HG03066 (cell line): ENCODE measurements at regions not wholly inside any gene's neighbourhood (a gene's known extent, or its start where the extent isn't known, plus 50 kb on each side); places are given as distances from the start of the nearest gene placed in this dataset.

Source experiments
- ATAC-seq: cut with Tn5 transposase; IDR thresholded peaks from one replicate; pipeline ENCODE4 v1.9.1; 2021; ENCODE audit warnings: low read depth; ENCODE audit not compliant: unreplicated experiment

DNA sequence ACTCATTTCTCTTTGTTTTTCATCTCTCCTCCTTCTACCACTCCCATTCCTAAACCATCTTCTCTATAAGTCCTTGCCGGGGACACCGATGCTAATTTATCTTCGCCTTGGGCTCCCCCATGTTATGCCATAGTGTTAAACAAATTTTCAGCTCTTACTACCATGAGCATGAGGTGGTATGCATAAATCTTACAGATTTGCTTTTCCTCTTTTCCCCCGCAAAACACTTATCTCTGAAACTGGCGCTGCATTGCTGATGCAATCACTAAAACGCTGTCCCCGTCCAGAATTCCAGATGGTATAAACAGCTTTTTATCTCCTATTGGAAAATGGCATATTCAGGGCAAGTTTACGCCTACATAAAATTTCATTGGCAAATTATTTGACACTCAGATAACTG is 673.6 kb upstream of the CDH8 start:
- no peak for ATAC-seq

DNA sequence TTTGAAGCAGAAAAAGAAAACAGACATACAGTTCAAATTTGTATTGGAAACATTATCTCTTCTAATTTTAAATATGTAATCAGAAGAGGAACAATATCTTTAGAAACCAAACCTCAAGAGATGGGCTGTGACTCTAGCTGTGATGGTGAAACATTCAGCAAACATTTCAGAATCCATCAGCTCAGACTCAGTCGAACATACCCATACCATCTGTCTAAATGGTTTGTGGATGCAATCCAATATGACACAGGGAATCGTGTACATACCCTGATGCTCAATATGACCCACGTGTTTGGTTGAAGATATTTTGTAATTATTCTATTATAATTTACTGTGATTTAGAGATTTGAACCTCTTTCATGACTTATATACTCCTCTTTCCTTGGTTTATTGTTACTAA is 665.2 kb upstream of the CDH8 start:
- ATAC-seq = no peak

GRCh38 chr16:62700426-62701294 is 664.4 kb upstream of the CDH8 start:
- ATAC-seq = no peak

GRCh38 chr16:62692685-62693084 is 656.4 kb upstream of the CDH8 start:
- peak; percentile 83 for ATAC-seq

- no peak for ATAC-seq
These were observed 645.6 kb upstream of the CDH8 start for GRCh38 chr16:62681819-62682218.

- no peak for ATAC-seq
These were observed 642.6 kb upstream of the CDH8 start for GRCh38 chr16:62678796-62679195.

- ATAC-seq = no peak
These were observed 640.1 kb upstream of the CDH8 start for GRCh38 chr16:62676306-62676705.

- ATAC-seq = no peak
These were observed 629.0 kb upstream of the CDH8 start for GRCh38 chr16:62665269-62665668.

DNA sequence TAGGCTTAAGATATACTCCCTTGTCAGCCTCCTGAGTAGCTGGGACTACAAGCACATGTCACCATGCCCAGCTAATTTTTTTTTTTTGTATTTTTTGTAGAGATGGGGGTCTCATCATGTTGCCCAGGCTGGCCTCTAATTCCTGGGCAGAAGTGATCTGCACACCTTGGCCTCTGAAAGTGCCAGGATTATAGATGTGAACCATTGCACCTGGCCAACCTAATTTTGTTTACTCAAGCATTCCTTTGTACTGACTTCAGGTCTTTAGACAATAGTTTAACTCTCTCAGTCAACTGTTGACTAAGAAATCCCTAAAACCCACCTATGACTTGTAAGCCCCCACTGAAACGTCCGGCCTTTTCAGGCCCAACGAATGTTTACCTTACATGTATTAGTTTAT is 628.3 kb upstream of the CDH8 start:
- no peak for ATAC-seq

- no peak for ATAC-seq
These were observed 625.2 kb upstream of the CDH8 start for GRCh38 chr16:62661435-62661834.

DNA sequence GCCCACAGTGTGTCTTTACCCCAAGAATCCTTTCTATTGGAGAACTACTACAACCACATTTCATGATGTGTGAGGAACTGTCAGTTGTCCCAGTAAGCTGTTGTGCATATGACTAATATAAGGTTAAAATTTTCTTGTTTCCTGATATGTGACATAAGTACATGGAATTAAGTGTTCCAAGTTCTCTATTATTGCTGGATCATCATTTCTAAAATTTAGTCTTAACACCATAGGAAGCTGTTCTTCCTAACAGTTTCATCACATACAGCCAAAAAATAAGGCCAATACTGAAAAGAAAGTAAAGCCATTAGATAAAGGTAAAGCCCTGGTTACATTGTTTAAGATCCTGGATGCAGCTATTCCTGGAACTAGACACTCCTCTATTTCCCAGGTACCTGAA is 620.9 kb upstream of the CDH8 start:
- ATAC-seq = no peak

GRCh38 chr16:62652441-62653120 is 616.3 kb upstream of the CDH8 start:
- no peak for ATAC-seq

DNA sequence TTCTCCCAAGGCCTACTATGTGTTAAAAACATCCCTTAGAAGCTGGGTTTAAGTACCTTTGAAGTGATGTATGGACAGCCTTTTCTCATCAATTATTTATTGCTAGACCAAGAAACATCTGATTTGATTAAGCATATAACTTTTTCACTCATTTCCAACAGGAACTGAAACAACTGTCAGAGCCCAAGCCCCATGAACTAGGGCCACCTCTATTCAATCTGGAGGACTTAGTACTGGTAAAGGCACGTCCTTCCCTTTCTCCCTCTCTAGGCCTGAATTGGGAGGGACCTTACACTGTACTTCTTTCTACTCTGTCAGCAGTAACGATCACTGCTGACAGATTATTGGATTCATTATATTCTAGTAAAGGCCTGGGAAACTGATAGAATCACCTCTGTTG is 612.0 kb upstream of the CDH8 start:
- no peak for ATAC-seq

DNA sequence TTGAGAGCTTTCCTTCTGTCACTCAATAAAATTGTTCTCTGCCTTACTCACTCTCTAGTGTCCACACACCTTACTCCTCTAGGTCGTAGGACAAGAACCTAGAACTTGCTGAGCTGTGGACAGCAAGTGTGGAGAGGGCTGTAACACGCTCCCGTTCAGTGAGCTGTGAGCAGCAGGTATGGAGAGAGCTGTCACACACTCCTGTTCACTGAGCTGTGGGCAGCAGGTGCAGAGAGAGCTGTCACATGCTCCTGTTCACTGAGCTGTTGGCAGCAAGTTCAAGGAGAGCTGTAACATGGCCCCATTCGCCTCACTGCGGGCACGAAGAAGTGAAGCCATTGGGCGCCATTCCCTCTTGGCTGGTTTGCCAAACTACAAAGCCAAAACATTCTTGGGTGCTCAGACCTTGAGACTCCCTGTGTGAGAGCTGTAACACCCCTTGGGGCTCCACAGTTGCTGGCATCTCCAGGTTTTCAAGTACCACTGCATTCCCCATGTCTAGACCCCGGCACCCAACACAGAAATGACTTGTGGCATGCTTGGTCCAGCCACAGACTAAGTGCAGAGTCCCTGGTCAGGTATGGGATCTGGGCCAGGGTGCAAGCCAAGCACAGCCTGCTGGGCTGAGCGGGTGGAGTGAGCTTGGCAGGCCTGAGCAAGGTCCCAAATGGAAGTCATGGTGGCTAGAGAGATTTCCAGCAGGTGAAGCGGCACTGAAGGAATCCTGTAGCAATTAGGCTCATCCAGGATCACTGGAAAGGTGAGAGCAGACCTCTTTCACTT is 608.0 kb upstream of the CDH8 start:
- no peak for ATAC-seq

DNA sequence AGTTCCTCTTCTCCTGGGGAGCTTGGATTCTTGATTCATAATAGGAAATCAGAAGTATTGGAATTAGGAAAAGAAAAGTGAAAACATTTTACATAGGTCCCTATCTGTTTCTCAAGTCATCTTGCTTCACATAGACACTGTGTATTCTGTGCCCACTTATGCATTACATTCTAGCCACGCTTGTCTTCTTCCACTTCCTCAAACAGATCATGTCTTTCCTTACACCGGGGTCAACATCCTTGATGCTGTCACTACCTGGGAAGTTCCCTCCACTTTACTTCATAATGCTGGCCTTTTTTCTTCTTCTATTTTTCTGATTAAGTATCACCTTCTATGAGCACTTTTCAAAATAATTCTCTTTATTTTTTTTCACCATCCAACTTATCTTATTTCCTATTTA is 606.4 kb upstream of the CDH8 start:
- no peak for ATAC-seq

GRCh38 chr16:62639890-62640289 is 603.7 kb upstream of the CDH8 start:
- ATAC-seq = no peak

DNA sequence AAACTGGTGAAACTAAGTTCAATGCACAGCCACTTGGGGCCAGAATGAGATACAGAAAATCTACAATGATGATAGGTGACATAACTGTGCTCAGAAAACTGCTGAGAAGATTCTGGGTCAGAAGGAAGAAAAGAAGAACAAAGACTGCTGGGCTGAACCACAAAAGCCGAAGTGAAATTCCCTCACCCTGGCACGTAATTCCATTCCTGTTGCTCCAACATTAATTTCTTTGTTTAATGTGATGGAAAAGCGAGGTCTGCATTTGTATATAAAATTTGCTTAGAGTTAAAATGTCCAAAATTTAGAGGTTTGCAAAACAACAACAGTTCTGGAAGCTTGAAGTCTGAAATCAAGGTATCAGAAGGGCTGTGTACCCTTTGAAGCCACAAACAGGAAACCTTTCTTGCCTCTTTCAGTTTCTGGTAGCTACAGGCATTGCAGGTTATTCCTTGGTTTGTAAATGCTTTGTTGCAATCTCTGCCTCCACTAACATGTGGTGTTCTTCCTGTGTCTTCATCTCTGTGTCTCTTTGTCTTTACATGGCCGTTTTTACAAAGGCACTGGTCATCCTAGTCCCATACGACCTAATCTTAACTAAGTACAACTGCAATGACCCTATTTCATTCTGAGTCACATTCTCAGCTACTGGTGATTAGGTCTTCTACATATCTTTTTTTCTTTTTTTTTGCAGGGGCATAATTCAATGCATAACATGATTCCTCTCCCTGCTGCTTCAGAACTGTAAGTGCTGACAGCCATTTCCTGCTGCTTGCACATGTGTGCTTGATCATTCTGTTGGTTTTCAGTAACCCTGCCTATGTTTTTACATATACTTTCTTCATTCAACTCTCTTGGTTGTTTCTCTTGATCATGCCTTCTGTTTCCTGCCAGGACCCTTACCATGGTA is 603.0 kb upstream of the CDH8 start:
- peak; percentile 81 for ATAC-seq

DNA sequence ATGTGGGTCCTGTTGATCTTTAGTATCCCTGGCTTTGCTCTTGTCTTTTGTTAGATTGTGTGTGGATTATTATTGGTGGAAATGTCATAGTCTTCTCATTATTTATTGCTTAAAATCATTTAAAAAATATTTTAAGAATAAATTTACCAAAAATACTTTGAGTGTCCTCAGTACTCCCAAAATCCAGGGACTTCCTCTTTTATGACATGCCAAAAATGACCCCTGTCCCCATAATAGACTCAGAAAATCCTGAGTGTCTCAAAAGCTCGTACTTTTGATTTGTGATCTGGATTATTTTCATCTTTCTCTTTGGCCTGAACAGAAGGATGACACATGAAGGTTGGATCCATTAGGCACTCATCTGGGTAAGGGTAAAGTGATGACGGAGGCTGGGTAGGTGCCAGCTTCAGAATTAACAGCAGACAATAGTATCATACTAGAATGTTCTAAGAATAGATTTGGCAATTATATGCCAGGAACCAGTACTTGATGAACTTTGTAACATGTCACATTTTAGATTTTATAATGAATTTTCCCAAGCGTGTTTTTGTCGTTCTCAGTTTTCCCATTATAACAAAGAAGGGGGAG is 602.2 kb upstream of the CDH8 start:
- ATAC-seq = peak; percentile 6

- ATAC-seq = no peak
These were observed 589.1 kb upstream of the CDH8 start for GRCh38 chr16:62625326-62625725.

DNA sequence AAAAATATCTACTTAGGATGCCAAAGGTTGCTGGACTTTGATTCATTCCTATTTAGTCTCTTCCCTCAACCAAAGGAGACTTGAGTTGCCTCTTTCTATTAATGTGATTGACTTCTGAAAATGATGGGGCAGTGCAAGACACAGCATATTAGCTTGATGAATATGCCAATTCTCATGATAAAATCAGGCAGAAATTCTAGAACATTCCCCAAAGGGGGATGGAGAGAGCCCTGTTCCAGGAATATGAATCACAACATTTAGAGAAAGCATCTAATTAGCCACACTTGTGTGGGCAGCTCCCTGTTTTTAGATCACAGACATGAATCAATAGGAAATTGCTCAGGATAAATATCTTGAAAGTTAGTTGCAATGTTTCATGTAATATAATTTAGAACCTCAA is 584.0 kb upstream of the CDH8 start:
- ATAC-seq = no peak
